HL-60 (cell line): ENCODE measurements at regions not wholly inside any gene's neighbourhood (a gene's known extent, or its start where the extent isn't known, plus 50 kb on each side); places are given as distances from the start of the nearest gene placed in this dataset.

Experiments used
- DNase-seq, 2 experiments: peaks; one replicate each; pipeline ENCODE4 v3.0.0-alpha.2; 2010 to 2020; ENCODE audit warnings: low read depth in 1 of 2, low spot score in 1 of 2
- H3K27ac ChIP-seq: fragments of 250-450 bp; sonication (Bioruptor Pico); replicated peaks from 2 replicates; pipeline ENCODE4 v1.5.1; 2020; ENCODE audit warnings: mild to moderate bottlenecking, moderate library complexity
- H3K27me3 ChIP-seq: fragments of 250-450 bp; sonication (Bioruptor Pico); 2 replicates; pipeline ENCODE4 v1.5.1; 2021; ENCODE audit warnings: mild to moderate bottlenecking, moderate library complexity; ENCODE audit not compliant: insufficient read depth, poor library complexity, severe bottlenecking
- H3K4me3 ChIP-seq: replicated peaks from 2 replicates; pipeline ENCODE4 v1.5.1; 2011; ENCODE audit warnings: mild to moderate bottlenecking, control low read depth, low read length; ENCODE audit not compliant: insufficient read depth
- GABPA ChIP-seq: IDR thresholded peaks from 2 replicates; pipeline ENCODE4 v1.6.1; 2012; ENCODE audit warnings: low read depth
- POLR2AphosphoS5 ChIP-seq: IDR thresholded peaks from 2 replicates; pipeline ENCODE4 v1.6.1; 2012; ENCODE audit warnings: low read depth
- REST ChIP-seq: IDR thresholded peaks from 2 replicates; pipeline ENCODE4 v1.6.1; 2012; ENCODE audit warnings: low read depth; ENCODE audit not compliant: insufficient replicate concordance
- SPI1 ChIP-seq: IDR thresholded peaks from 2 replicates; pipeline ENCODE4 v1.6.1; 2012; ENCODE audit warnings: low read depth, mild to moderate bottlenecking, borderline replicate concordance
- TF ChIP-seq, protein P1 (sequence below): IDR thresholded peaks from one replicate; pipeline ENCODE4 v1.5.1; 2011; ENCODE audit warnings: low read length, control low read depth, inconsistent platforms; ENCODE audit not compliant: insufficient read depth

GRCh38 chr10:125265579-125265955, 105.2 kb upstream of the CTBP2 start:
- TF ChIP-seq POLR2AphosphoS5 (no peak), SPI1 (no peak), GABPA (no peak), REST (no peak)
- TF ChIP-seq, protein P1, sequence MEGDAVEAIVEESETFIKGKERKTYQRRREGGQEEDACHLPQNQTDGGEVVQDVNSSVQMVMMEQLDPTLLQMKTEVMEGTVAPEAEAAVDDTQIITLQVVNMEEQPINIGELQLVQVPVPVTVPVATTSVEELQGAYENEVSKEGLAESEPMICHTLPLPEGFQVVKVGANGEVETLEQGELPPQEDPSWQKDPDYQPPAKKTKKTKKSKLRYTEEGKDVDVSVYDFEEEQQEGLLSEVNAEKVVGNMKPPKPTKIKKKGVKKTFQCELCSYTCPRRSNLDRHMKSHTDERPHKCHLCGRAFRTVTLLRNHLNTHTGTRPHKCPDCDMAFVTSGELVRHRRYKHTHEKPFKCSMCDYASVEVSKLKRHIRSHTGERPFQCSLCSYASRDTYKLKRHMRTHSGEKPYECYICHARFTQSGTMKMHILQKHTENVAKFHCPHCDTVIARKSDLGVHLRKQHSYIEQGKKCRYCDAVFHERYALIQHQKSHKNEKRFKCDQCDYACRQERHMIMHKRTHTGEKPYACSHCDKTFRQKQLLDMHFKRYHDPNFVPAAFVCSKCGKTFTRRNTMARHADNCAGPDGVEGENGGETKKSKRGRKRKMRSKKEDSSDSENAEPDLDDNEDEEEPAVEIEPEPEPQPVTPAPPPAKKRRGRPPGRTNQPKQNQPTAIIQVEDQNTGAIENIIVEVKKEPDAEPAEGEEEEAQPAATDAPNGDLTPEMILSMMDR: no peak
- Histone ChIP-seq H3K4me3 (no peak overlapping the region), H3K27me3 (no peaks in the 10 kb centered on the region), H3K27ac (no peak overlapping the region)
- DNase-seq: no peak

DNA sequence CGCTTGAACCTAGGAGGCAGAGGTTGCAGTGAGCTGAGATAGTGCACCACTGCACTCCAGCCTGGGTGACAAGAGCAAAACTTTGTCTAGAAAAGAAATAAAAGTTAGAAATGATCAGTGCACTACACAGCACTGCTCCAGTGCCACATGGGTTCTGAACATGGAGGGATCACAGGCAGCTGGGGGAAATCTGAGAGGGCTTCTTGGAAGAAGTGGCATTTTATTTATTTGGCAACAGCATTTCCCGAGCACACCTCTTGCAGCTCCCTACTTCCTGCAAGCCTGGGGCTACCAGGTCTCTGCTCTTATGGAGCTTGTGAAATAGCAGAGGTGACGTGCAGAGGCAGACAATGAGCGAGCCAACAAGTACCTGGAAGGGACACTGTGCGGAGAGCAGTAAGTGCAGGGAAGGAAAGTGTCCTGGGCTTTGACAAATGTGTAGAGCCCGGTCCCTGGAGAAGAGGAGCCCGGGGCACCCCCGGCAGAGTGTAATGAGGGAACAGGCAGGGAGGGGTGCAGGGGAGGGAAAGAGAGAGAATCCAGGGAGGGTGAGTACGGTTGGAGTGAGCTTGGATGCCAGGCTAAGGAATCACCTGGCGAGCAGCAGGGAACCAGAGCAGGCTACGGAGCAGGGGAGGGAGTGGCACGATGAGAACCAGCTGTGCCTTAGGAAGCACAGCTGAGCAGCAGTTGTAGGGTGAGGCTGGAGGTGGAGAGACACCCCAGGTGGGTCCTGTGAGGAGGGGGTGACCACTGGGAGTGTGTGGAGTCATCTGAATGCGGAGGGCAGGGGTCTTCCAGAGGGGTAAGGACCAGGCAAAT, 104.6 kb upstream of the CTBP2 start:
- no peaks in the 10 kb centered on the region for H3K27me3 ChIP-seq
- no peak overlapping the region for H3K4me3 ChIP-seq
- H3K27ac ChIP-seq: no peak overlapping the region
- TF ChIP-seq SPI1: no peak
- TF ChIP-seq REST: no peak
- no peak for TF ChIP-seq GABPA
- TF ChIP-seq POLR2AphosphoS5: no peak
- TF ChIP-seq, protein P1: no peak
- no peak for DNase-seq

DNA sequence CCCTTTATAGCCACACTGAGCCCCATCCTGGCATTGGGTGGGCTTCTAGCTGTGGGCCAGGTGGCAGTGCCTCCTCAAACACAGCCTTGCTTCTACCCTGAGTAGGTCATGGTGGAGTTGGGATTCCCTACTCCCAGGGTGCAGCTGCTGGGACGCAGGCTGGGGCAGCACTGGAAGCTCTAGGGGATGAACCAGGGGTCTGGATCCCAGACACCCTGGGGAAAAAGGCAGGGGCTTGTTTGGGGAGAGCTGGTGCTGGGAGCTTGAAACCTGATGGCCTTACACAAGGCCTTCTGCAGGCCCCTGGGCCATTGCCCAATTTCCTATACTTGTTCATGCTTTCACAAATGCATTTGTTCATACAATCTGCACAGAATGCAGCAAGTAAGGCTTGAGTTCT, 103.7 kb upstream of the CTBP2 start:
- H3K4me3 ChIP-seq: no peak overlapping the region
- TF ChIP-seq GABPA (no peak), SPI1 (no peak)
- H3K27ac ChIP-seq: no peak overlapping the region
- H3K27me3 ChIP-seq: no peaks in the 10 kb centered on the region
- no peak for DNase-seq

DNA sequence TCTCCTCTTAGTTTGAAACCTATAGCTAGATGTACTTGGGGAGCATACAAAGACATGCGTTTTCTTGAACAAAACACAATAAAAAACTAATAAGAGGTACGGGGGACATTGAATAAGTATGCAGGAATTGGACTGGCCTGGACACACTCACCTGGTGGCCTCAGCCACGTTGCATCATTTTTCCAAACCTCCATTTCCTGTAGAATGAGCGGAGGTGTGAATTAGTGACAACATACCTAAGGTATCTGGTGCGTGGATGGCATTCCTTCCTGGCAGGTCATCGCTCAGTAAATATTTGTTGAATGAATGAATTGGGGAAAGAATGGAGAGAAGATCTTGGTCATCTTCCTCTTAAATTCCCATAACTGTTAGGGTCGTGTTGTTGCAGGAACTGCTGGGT, 103.2 kb upstream of the CTBP2 start:
- no peak overlapping the region for H3K27ac ChIP-seq
- TF ChIP-seq, protein P1: no peak
- no peak overlapping the region for H3K4me3 ChIP-seq
- no peak for DNase-seq
- H3K27me3 ChIP-seq: no peaks in the 10 kb centered on the region
